ENCODE measurements at regions not wholly inside any gene's neighbourhood (a gene's known extent, or its start where the extent isn't known, plus 50 kb on each side); places are given as distances from the start of the nearest gene placed in this dataset.

GRCh38 chr19:30271816-30272215, 100.4 kb upstream of the ZNF536 start (continued):
- no peak for TF ChIP-seq GABPA (IDR thresholded peaks at IDR 0.05; ENCODE audit: low read depth)
- TF ChIP-seq NFYB (IDR thresholded peaks at IDR 0.05; ENCODE audit: insufficient read depth, low read depth, low read length), result no peak
- TF ChIP-seq BCL11A (IDR thresholded peaks at IDR 0.05; ENCODE audit: low read depth, low read length), result no peak
- no peak for TF ChIP-seq SMC3 (IDR thresholded peaks at IDR 0.05; ENCODE audit: borderline replicate concordance, low read length)
- no peak for TF ChIP-seq SMAD1 (IDR thresholded peaks at IDR 0.05; ENCODE audit: low read depth, partially characterized antibody)
- TF ChIP-seq ZNF24 (IDR thresholded peaks at IDR 0.05), result no peak
- no peak for TF ChIP-seq ZBTB33 (IDR thresholded peaks at IDR 0.05)
- no peak for TF ChIP-seq MLLT1 (IDR thresholded peaks at IDR 0.05)

GRCh38 chr19:30272554-30272953, 99.6 kb upstream of the ZNF536 start:
- POLR2A ChIA-PET, result no interaction called here
- 0% methylated on average over 3 of the region's 3 CpGs for WGBS (ENCODE audit: insufficient coverage, insufficient replicate concordance, low lambda C conversion rate, missing lambda C conversion rate)
- no TSS peak for BruUV-seq (replicated peaks)
- CTCF ChIA-PET, result no interaction called here
- no peak for FAIRE-seq
- RAD21 ChIA-PET (ENCODE audit: unreplicated experiment), result no interaction called here
- SMC1A ChIA-PET (ENCODE audit: uncharacterized antibody, unreplicated experiment), result no interaction called here
- no peak for ATAC-seq
- Histone ChIP-seq H3K4me1 (ENCODE audit: control insufficient read depth, insufficient read depth, low read length) (no peaks in the 10 kb centered on the region), H3K4me2 (ENCODE audit: control insufficient read depth, insufficient read depth) (no peak overlapping the region), H3K36me3 (ENCODE audit: control insufficient read depth in 2 of 2, insufficient read depth in 2 of 2, low read length in 1 of 2) (no peaks in the 10 kb centered on the region), H4K20me1 (ENCODE audit: control insufficient read depth, insufficient read depth) (no peaks in the 10 kb centered on the region), H3K27me3 (replicated peaks in 1 of 2; ENCODE audit: control insufficient read depth in 2 of 2, insufficient read depth in 2 of 2, low read length in 1 of 2) (no peaks in the 10 kb centered on the region), H3K79me2 (ENCODE audit: control insufficient read depth, insufficient read depth, low read length) (no peaks in the 10 kb centered on the region), H2AFZ (ENCODE audit: control insufficient read depth, low read depth, low read length) (no peak overlapping the region), H3K9me3 (replicated peaks; ENCODE audit: control insufficient read depth, insufficient read depth, low read length) (no peaks in the 10 kb centered on the region), H3K27ac (ENCODE audit: control insufficient read depth, insufficient read depth) (no peak overlapping the region), H3K9ac (ENCODE audit: control insufficient read depth, insufficient read depth, low read length) (no peak overlapping the region), H3K4me3 (no peak overlapping the region)
- no peak for DNase-seq (ENCODE audit: low read depth, low spot score)
- intact Hi-C loops (cut with micrococcal nuclease; ENCODE audit: unreplicated experiment) (no loop called here), in situ Hi-C loops (cut with MboI) (no loop called here)
- TF ChIP-seq EGR1 (IDR thresholded peaks at IDR 0.05; ENCODE audit: borderline replicate concordance in 1 of 2, low read depth in 2 of 2, low read length in 2 of 2), result no peak
- no peak for TF ChIP-seq SIX5 (IDR thresholded peaks at IDR 0.05; ENCODE audit: low read depth, low read length, severe bottlenecking)
- no peak for TF ChIP-seq LARP7 (IDR thresholded peaks at IDR 0.05)
- TF ChIP-seq ZNF687 (IDR thresholded peaks at IDR 0.05), result no peak
- no peak for TF ChIP-seq YBX1 (IDR thresholded peaks at IDR 0.05)
- TF ChIP-seq STAT1 (conservative IDR thresholded peaks at IDR 0.05), result no peak
- TF ChIP-seq POLR2A (IDR thresholded peaks at IDR 0.05; ENCODE audit: low read depth, low read length), result no peak
- TF ChIP-seq PAX5 (IDR thresholded peaks at IDR 0.05; ENCODE audit: borderline replicate concordance, low read depth, low read length), result no peak
- no peak for TF ChIP-seq NR2F1 (conservative IDR thresholded peaks at IDR 0.05)
- no peak for TF ChIP-seq ELK1 (IDR thresholded peaks at IDR 0.05; ENCODE audit: low read depth, low read length)
